Kidney capillary endothelial cell (primary cell): ENCODE measurements at regions not wholly inside any gene's neighbourhood (a gene's known extent, or its start where the extent isn't known, plus 50 kb on each side); places are given as distances from the start of the nearest gene placed in this dataset.
A peak's percentile ranks its signal among the peaks of the same experiment; 100 is the strongest.

Experiments
- DNase-seq: peaks from one replicate; pipeline ENCODE4 v3.0.0-alpha.2; 2018; ENCODE audit warnings: low spot score

GRCh38 chr21:32216293-32216692, 62.6 kb downstream of the MIS18A start:
- no peak for DNase-seq

GRCh38 chr21:32215306-32215685, 63.6 kb downstream of the MIS18A start:
- DNase-seq: no peak

DNA sequence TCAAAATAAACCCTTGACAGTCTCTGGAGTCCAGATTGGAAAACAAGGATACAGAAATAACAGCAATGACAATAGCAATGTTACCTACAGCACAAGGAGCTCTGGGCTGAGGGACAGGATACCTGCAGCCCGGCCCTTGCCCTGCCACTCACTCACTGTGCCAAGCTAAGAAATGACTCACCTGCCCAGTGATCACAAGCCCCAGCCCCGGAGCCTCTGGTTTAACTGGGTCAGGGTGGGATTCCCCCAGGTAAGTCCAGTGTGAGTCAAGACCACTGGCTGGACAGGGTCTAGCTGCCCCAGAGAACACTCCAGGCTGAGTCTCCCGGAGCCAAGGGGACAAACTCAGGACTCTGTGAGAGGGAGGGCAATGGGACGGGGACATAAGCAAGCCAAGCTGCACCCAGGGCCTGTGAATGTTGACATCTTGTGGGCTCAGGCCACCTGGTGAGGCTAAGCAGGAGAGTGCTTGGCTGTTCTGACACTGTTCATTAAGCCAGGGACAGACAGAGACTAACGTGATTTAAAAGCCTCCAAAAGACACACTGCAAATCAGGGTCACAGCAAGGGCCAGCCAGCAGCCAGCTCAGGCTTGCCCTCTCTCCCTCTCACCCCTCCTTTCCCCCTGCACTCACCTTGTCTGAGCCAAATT, 64.1 kb downstream of the MIS18A start:
- DNase-seq: no peak

- DNase-seq: no peak
Measured at GRCh38 chr21:32212116-32212515, 66.7 kb downstream of the MIS18A start.

DNA sequence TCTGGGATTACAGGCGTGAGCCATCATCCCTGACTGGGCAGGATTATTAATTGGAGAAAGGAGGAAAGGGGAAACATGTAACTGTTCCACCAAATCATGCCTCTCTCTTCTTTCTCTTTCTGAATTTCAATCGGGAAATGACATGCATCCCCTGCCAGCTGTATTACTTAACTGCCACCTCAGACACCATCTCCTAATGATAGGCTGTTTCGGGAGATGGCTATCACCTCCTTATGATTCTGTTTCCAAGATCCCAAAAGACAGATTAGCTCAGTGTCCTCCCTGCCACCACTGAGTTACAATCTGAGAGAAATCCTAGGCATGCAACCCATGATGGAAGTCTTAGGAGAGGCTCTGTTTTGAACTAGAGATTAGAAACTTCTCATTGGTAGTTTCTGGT, 67.5 kb downstream of the MIS18A start:
- DNase-seq: no peak

DNA sequence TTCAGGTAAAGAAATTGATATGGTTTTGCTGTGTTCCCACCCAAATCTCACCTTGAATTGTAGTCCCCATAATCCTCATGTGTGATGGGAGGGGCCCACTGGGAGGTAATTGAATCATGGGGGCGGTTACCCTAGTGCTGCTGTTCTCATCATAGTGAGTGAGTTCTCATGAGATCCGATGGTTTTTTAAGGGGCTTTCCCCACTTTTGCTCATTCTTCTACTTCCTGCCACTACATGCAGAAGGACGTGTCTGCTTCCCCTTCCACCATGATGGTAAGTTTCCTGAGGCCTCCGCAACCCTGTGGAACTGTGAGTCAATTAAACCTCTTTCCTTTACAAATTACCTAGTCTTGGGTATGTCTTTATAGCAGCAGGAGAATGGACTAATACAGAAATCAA, 69.3 kb downstream of the MIS18A start:
- DNase-seq: no peak

GRCh38 chr21:32207406-32207716, 71.5 kb downstream of the MIS18A start:
- no peak for DNase-seq

DNA sequence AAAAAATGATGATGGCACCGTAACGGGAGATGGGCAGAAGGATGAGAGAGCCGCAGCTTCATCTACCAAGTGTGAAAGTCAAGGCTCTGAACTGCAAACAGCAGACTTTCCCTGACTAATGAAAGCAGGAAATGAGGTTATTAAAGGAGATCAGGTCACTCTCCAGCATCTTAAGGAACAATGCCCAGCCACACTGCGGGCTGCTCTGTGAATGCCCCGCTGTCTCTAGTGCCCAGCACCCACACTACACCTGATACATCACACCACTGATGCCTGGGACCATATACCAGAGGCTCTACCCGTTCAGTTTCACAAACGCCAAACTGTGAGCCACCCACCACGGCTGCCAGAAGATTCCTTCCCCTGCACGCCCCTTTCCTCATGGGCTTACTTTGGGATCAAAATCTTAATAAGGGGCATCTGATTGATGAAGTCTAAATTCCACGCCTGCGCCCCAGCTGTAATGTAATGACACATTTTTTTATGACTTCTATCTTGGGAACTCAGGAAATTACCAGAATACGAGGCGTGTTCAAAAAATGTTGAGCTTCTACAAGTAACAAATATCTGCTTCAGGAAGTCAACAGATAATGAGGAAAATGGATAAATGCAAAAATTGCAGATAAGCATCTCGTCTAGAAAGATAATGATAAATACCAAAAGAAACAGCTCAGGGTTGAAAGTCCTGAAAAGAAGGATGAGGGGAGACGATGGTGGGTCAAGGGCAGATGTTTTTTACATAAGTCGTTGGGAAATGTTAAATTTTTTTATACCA, 72.0 kb downstream of the MIS18A start:
- DNase-seq: peak; percentile 50

DNA sequence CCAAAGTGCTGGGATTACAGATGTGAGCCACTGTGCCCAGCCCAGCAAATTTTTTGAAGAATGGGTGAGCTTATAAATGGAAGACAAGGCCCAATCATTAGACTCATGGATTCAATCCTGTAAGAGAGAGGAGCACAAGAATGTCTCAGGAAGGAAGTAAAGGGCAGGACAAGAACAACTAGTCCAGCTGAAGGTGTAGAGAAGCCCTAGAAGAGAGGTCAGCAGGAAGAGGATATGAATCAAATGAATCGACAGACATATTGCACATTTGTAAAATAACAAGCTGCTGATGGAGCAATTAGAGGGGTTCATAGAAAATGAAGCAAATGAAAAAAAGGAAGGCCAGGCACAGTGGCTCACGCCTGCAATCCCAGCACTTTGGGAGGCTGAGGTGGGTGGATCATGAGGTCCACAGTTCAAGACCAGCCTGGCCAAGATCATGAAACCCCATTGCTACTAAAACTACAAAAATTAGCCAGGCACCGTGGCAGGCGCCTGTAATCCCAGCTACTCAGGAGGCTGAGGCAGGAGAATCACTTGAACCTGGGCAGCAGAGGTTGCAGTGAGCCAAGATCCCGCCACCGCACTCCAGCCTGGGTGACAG, 74.9 kb downstream of the MIS18A start:
- DNase-seq: peak; percentile 21

- DNase-seq: no peak
Measured at GRCh38 chr21:32200029-32200428, 78.8 kb downstream of the MIS18A start.

- no peak for DNase-seq
Measured at GRCh38 chr21:32198384-32198783, 80.5 kb downstream of the MIS18A start.

DNA sequence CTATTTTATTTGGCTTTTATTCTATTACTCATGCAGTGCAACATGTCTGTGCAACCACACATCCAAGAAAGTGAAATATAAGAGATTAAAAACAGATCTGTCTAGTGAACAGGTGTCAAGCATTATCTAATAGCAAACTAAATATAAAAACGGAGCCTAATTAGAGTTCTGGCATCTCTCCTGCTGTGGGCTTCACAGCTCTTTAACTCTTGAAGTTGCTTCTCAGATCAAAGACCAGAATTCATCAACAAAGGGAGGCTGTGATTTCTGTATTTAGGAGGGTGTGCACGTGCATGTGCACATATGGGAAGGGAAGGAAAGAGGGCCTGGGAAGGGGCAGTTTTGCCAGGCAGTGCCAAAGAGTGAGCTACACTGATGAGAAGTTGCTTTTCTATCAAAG, 81.0 kb downstream of the MIS18A start:
- no peak for DNase-seq

DNA sequence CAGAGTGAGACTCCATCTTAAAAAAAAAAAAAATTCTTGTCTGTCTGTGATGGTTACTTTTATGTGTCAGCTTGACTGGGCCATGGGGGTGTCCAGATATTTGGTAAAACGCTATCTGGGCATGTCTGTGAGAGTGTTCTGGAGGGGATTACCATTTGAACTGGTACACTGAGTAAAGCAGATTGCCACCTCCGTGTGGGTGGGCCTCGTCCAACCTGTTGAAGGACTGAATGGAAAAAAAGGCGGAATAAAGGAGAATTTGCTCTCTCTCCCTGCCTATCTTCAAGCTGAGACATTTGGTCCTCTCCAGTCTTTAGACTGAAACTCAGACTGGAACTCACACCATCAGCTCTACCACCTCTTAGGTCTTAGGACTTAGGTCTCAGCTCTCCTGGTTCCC, 82.8 kb downstream of the MIS18A start:
- DNase-seq: no peak

DNA sequence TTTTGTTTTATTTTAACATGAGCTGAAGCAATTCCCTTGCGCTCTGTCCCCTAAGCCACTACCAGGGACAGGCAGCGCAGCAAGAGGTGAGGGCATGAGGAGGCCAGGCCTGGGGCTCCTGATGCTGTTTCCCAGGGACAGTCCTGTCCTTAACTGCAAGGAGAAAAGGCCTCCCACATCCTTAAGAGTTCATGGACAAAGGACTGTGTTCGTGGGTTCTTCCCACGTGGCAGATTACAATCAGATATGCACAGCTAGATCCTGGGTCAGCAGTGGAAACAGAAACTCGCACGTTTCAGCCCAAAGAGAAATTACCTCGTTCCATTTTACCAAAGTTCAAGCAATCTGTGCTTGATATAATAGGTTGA, 85.8 kb downstream of the MIS18A start:
- DNase-seq: no peak

DNA sequence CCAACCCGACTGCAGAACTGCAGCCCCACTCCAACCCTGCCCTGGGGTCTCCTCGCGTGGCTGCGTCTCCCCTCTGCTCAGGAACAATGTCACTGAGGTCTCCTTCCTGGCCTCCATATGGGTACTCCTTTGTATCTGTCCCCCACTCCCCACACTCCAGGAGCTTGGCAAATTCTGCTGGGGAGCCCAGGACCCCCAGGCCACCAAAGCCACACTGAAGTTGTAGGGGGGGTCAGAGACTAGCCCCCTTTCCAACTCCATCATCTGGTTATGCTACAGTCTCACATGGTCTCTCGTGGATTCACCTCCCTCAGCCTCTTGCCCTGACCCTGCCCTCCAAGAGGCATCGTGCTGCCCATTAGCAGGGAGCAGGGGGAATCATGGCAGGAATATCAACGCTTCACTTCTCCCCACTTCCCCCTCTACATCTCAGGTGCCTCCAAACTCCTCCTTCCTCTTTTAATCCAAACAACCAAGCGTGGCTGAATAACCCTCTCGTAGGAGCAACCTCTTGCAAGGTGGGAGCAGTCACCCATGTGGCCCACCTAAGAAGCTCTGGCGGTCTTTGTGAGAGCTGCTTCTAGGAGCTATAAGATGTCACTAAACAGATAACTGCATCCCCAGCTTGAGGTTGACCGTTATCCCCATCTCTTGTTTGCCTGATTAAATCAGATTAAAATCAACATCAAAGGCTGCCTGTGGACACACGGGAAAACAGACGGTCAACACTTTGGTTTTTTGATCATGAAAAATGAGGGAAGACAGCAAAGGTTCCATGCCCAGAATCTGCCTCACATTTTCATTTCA, 86.4 kb downstream of the MIS18A start:
- DNase-seq: no peak

- no peak for DNase-seq
Measured at GRCh38 chr21:32190493-32191144, 88.2 kb downstream of the MIS18A start.

DNA sequence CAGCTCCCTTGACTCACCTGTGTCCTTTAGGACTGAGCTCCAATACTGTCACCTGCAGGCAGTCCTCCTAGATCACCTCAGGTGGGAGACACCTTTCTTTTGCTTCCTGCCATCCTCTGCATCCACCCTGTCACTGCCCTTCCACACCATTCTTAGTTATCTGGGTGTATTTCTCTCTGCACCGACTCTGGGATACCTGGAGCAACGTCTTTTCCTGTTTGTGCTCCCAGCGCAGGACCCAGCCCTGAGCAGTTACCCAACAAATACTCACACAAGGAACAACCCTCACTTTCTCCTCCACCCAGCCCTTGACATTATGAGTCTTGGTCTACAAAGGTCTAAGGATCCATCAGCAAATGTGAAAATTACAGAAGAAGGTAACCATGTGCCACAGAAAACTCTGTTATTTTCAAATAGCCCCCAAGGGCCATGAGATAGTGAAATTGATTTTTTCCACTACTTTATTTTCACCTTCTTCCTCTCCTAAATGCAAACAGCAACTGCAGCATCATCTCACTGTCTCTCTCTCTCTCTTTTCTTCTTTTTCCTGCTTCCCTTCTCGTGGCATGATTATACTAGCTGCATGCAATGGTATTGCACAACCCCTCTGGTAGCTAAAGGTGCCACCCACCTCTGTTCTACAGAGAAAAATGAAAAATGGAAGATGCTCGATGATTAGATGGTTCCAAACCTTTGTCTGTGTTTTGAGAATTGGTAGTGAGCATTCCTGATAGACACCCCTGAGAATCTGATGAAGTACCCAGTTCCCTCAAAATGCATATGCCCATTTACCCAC, 89.0 kb downstream of the MIS18A start:
- no peak for DNase-seq

- no peak for DNase-seq
Measured at GRCh38 chr21:32186804-32187203, 92.0 kb downstream of the MIS18A start.

DNA sequence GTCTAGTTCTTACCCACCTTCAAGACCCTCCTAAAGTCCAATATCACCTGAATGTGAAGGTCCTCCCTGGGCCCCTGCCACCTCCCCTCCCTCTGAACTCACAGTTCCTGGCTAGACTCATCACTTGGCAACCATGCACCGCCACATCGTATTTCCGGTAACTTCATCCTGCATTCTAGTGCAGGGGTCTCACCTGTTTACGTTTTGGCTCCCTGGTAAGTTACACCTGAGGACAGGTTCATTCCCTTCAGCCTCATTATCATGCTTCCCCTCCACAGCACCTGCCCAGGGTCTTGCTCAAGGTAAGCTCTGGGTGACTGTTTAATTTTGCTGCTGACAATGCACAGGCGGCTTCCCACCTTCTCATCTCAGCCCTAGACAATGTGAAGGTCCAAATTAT, 93.1 kb downstream of the MIS18A start:
- DNase-seq: no peak

DNA sequence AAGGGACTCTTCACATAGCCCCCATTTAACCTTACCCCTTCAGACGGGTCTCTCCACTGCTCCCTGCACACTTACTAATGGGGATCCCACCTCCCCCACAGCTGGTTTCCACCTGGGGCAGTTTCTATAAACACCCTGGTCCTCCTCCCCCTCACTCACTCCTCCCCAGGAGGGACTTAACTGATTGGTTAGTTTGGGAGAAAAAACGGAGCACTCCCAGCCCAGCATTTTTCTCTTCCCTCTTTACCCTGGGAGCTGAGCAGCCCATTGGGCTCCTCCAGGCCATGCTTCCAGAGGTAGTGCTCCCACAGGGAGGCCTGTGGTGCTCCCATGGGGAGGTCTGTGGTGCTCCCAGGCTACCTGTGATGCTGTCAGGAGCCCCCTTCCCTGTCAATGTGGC, 93.7 kb downstream of the MIS18A start:
- DNase-seq: no peak

DNA sequence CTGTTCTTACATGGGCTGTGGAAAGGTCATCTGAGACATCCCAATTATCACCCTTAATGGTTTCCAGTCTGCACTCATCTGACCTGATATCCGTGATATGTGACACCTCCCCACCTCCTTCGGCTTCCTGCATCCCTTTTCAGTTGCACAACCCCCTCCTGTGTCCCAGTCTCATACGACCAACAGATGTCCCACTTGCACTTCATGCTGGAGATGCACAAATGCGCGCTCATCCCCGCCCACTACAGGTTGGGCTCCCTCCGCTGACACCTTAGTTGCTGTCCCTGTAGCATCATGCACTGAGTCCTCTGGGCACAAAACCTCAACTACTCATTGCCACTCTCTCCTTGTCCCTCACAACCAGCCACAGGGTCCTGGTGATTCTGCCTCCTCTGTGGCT, 94.4 kb downstream of the MIS18A start:
- DNase-seq: no peak

DNA sequence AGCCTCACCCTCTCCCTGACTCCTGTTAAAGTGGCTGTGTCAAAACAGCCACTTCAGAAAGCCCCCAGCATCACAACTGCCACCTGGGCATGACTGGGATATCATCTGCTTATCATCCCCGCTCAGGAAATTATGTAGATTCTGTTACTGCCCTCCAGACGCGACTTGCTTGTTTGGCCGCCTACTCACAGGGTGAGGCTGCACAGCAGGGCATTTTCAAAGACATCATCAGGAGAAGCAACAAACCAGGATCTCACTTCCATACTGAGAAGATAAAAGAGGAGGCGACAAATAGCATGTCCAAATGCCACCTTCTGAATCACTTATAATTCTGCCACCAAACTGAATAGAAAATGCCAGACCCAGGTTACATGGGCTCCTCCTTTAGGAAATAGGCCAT, 94.8 kb downstream of the MIS18A start:
- DNase-seq: no peak
